Smooth muscle cell (in vitro differentiated cells): ENCODE measurements at regions not wholly inside any gene's neighbourhood (a gene's known extent, or its start where the extent isn't known, plus 50 kb on each side); places are given as distances from the start of the nearest gene placed in this dataset.

ENCODE experiments used
- DNase-seq: peaks from one replicate; lab custom pipeline; 2025; ENCODE audit not compliant: unreplicated experiment; lab: John Stamatoyannopoulos, UW
- H2AFZ ChIP-seq: fragments of 200-600 bp; sonication (generic); 2 replicates; pipeline ENCODE4 v1.6.0; 2016; ENCODE audit warnings: antibody characterized with exemption, low read depth, mild to moderate bottlenecking
- H3F3A ChIP-seq: fragments of 200-600 bp; sonication (generic); 2 replicates; pipeline ENCODE4 v1.6.0; 2017; ENCODE audit warnings: antibody characterized with exemption, low read depth
- H3K27ac ChIP-seq: fragments of 200-600 bp; sonication (generic); 2 replicates; pipeline ENCODE4 v1.5.1; 2016; ENCODE audit warnings: low read depth, mild to moderate bottlenecking
- H3K27me3 ChIP-seq: fragments of 200-600 bp; sonication (generic); 2 replicates; pipeline ENCODE4 v1.6.1; 2016; ENCODE audit warnings: low read depth, mild to moderate bottlenecking
- H3K36me3 ChIP-seq: fragments of 200-600 bp; sonication (generic); 2 replicates; pipeline ENCODE4 v1.5.1; 2016; ENCODE audit warnings: low read depth
- H3K4me1 ChIP-seq: fragments of 200-600 bp; sonication (generic); 2 replicates; pipeline ENCODE4 v1.5.1; 2016; ENCODE audit warnings: low read depth
- H3K4me2 ChIP-seq: fragments of 200-600 bp; sonication (generic); 2 replicates; pipeline ENCODE4 v1.6.0; 2016; ENCODE audit warnings: mild to moderate bottlenecking
- H3K4me3 ChIP-seq: fragments of 200-600 bp; sonication (generic); 2 replicates; pipeline ENCODE4 v1.5.1; 2016; ENCODE audit warnings: mild to moderate bottlenecking
- H3K79me2 ChIP-seq: fragments of 200-600 bp; sonication (generic); 2 replicates; pipeline ENCODE4 v1.6.0; 2016; ENCODE audit warnings: low read depth, mild to moderate bottlenecking
- H3K9ac ChIP-seq: fragments of 200-600 bp; sonication (generic); 2 replicates; pipeline ENCODE4 v1.6.0; 2016; ENCODE audit warnings: low read depth
- H3K9me3 ChIP-seq: fragments of 200-600 bp; sonication (generic); replicated peaks from 2 replicates; pipeline ENCODE4 v1.5.1; 2016; ENCODE audit warnings: low read depth
- H4K20me1 ChIP-seq: fragments of 200-600 bp; sonication (generic); 2 replicates; pipeline ENCODE4 v1.6.0; 2016; ENCODE audit warnings: low read depth
- WGBS: methylation state at CpG from one replicate; pipeline ENCODE4 v1.1.7; 2016; ENCODE audit warnings: low lambda C conversion rate; 5-methylcytosine and 5-hydroxymethylcytosine counted together
- TF ChIP-seq, protein P1 (sequence below): fragments of 200-600 bp; sonication (generic); IDR thresholded peaks from 2 replicates; pipeline ENCODE4 v1.5.1; 2017; ENCODE audit warnings: borderline replicate concordance, mild to moderate bottlenecking, antibody characterized with exemption; ENCODE audit not compliant: insufficient read depth, poor library complexity, severe bottlenecking

DNA sequence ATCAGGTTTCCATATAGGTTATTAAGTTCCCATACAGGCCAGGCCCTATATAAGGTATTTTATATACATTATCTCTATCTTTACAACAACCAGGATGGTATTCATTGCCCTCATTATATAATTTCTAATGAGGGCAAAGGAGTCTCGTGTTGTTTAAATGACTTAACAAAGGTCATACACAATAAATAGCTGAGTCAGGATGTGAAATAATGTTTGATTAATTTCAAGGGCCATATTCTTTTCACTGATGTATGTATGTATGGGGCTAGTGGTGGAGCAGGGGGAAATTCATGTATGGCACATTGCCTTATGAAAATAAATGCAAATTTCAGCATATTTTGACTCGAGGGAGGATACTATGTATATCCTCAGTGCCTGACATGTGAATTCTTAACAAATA lies 200.7 kb downstream of the FAXC start:
- no peak overlapping the region for H3K9ac ChIP-seq
- H3F3A ChIP-seq = no peaks in the 10 kb centered on the region
- 85% methylated on average over 2 of the region's 2 CpGs for WGBS
- H3K4me3 ChIP-seq = no peak overlapping the region
- DNase-seq = no peak
- H3K27ac ChIP-seq = no peak overlapping the region
- no peaks in the 10 kb centered on the region for H4K20me1 ChIP-seq
- TF ChIP-seq, protein P1, sequence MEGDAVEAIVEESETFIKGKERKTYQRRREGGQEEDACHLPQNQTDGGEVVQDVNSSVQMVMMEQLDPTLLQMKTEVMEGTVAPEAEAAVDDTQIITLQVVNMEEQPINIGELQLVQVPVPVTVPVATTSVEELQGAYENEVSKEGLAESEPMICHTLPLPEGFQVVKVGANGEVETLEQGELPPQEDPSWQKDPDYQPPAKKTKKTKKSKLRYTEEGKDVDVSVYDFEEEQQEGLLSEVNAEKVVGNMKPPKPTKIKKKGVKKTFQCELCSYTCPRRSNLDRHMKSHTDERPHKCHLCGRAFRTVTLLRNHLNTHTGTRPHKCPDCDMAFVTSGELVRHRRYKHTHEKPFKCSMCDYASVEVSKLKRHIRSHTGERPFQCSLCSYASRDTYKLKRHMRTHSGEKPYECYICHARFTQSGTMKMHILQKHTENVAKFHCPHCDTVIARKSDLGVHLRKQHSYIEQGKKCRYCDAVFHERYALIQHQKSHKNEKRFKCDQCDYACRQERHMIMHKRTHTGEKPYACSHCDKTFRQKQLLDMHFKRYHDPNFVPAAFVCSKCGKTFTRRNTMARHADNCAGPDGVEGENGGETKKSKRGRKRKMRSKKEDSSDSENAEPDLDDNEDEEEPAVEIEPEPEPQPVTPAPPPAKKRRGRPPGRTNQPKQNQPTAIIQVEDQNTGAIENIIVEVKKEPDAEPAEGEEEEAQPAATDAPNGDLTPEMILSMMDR = no peak
- no peaks in the 10 kb centered on the region for H3K36me3 ChIP-seq
- H3K27me3 ChIP-seq = no peaks in the 10 kb centered on the region
- H3K79me2 ChIP-seq = no peaks in the 10 kb centered on the region
- H3K4me2 ChIP-seq = no peak overlapping the region
- H3K4me1 ChIP-seq = peaks cover 8% of the 10 kb centered on the region
- H2AFZ ChIP-seq = no peak overlapping the region
- no peaks in the 10 kb centered on the region for H3K9me3 ChIP-seq

DNA sequence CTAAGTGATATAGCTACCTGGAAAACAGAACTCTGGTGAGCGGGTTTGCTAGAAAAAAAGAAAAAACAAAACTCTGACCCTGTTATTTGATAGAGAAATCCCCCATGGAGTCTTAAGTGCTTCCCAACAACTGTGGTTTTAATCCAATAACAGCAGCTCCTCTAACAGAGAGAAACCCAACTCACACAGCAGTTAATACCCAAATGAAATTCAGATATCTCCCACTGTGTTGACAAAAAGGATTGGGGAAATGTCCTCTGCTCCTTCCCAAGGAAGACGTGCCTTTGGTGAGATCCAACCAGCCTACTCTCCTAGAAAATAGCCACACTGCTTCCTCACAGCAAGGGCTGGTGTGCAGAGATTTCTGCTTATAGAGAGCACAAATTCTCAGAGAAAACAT lies 200.4 kb upstream of the FBXL4 start:
- Histone ChIP-seq H3K9me3 (no peaks in the 10 kb centered on the region), H3K9ac (no peak overlapping the region), H3K4me3 (no peak overlapping the region), H3K27ac (no peak overlapping the region), H3K79me2 (no peaks in the 10 kb centered on the region), H3F3A (no peaks in the 10 kb centered on the region), H3K36me3 (no peaks in the 10 kb centered on the region), H3K4me1 (peaks cover 8% of the 10 kb centered on the region), H2AFZ (no peak overlapping the region), H4K20me1 (no peaks in the 10 kb centered on the region), H3K27me3 (no peaks in the 10 kb centered on the region), H3K4me2 (no peak overlapping the region)
- DNase-seq = no peak
- WGBS = 75% methylated on average over 2 of the region's 2 CpGs
- TF ChIP-seq, protein P1 = no peak

DNA sequence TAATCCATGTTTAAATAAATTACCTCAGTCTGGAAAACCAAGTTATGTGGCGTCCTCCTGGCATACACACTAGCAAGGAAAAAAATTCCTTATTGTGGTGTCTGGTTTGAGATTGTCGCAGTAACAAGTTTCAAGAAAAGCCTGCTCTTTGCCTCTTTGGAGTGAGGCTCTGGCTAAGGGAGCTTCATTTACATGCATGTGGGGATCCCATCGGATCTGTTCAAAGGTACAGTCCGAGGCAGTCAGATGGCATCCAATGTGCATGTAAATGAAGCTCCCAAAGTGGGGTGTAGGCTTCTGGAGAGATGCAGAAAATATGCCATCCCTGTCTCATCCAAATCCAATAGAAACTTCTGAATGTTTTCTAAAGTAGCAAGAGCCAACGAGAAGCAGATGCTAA lies 199.5 kb upstream of the FBXL4 start:
- H3K36me3 ChIP-seq = no peaks in the 10 kb centered on the region
- H4K20me1 ChIP-seq = no peaks in the 10 kb centered on the region
- no peak for DNase-seq
- H2AFZ ChIP-seq = no peak overlapping the region
- H3K9ac ChIP-seq = no peak overlapping the region
- H3K9me3 ChIP-seq = no peaks in the 10 kb centered on the region
- 84% methylated on average over 5 of the region's 5 CpGs for WGBS
- H3K4me2 ChIP-seq = no peak overlapping the region
- no peak overlapping the region for H3K4me3 ChIP-seq
- no peaks in the 10 kb centered on the region for H3K27me3 ChIP-seq
- no peak overlapping the region for H3K27ac ChIP-seq
- H3F3A ChIP-seq = no peaks in the 10 kb centered on the region
- TF ChIP-seq, protein P1 = no peak
- peaks cover 8% of the 10 kb centered on the region for H3K4me1 ChIP-seq
- no peaks in the 10 kb centered on the region for H3K79me2 ChIP-seq

DNA sequence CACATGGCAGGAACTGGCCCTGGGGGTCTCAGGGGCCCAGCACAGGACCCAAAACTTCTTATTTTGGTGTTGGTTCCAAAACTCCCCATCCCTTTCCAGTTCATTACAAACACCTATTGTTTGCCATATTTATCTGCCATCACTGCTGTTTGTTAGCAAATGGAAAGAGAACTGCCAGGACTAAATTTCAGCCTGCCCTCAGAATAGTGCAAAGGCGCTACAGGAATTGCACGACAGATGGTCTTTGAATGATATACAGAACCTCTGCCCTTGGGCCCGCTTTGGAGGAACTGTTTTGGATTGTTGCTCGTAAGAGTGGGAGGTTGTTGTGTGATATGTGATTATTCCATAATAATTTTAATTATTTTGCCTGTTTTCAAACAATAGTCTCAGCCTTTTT lies 199.0 kb upstream of the FBXL4 start:
- Histone ChIP-seq H3K4me1 (peaks cover 8% of the 10 kb centered on the region), H3K79me2 (no peaks in the 10 kb centered on the region), H3K36me3 (no peaks in the 10 kb centered on the region), H3K4me2 (no peak overlapping the region), H2AFZ (no peak overlapping the region), H3K9ac (no peak overlapping the region), H4K20me1 (no peaks in the 10 kb centered on the region), H3K27ac (no peak overlapping the region), H3F3A (no peaks in the 10 kb centered on the region), H3K4me3 (no peak overlapping the region), H3K27me3 (no peaks in the 10 kb centered on the region), H3K9me3 (no peaks in the 10 kb centered on the region)
- DNase-seq = no peak
- 91% methylated on average over 4 of the region's 4 CpGs for WGBS
- TF ChIP-seq, protein P1 = no peak
